OCI-LY7 (cell line): ENCODE measurements at regions not wholly inside any gene's neighbourhood (a gene's known extent, or its start where the extent isn't known, plus 50 kb on each side); places are given as distances from the start of the nearest gene placed in this dataset.

Experiments
- CTCF ChIP-seq: fragments of 200-600 bp; sonication (generic); conservative IDR thresholded peaks from 2 replicates; pipeline ENCODE4 v1.5.1; 2014; ENCODE audit warnings: mild to moderate bottlenecking, antibody characterized with exemption, low read length, moderate library complexity, mixed read lengths
- EZH2phosphoT487 ChIP-seq: fragments of 200-600 bp; sonication (generic); IDR thresholded peaks from 2 replicates; pipeline ENCODE4 v1.6.1; 2018; ENCODE audit warnings: low read depth, borderline replicate concordance, mild to moderate bottlenecking, mixed run types, antibody characterized with exemption, low read length, moderate library complexity, mixed read lengths

- TF ChIP-seq CTCF (no peak), EZH2phosphoT487 (no peak)
These were observed 105.1 kb upstream of the GALNT15 start for GRCh38 chr3:16069149-16069922.
